GM23338 (cell line): ENCODE measurements at regions not wholly inside any gene's neighbourhood (a gene's known extent, or its start where the extent isn't known, plus 50 kb on each side); places are given as distances from the start of the nearest gene placed in this dataset.
"Not testable (repeated sequence)": the region's sequence is repeated elsewhere in the genome, so short reads cannot be mapped to it uniquely, and the experiment has no call there.

Experiments used
- TF ChIP-seq, protein P1 (sequence below): IDR thresholded peaks from one replicate; pipeline ENCODE4 v1.6.1; 2018; ENCODE audit warnings: antibody characterized with exemption; ENCODE audit not compliant: unreplicated experiment
- TF ChIP-seq, protein P2 (sequence below), 2 experiments: fragments of 200-600 bp in 1 of 2; sonication (generic) in 1 of 2; conservative IDR thresholded peaks; 2 replicates each; pipeline versions ENCODE4 v1.5.1 to v1.6.1; 2016 to 2017; ENCODE audit warnings: antibody characterized with exemption in 2 of 2, low read depth in 2 of 2, mild to moderate bottlenecking in 2 of 2, moderate library complexity in 1 of 2

DNA sequence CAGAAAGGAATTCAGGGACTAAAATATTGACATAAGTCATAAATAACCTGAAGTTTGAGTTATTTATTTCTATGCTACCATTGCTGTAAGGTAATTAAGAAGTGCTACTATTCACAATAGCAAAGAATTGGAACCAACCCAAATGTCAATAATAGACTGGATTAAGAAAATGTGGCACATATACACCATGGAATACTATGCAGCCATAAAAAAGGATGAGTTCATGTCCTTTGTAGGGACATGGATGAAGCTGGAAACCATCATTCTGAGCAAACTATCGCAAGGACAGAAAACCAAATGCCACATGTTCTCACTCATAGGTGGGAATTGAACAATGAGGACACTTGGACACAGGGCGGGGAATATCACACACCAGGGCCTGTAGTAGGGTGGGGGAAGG, 77.9 kb upstream of the FAM204A start:
- TF ChIP-seq, protein P1, sequence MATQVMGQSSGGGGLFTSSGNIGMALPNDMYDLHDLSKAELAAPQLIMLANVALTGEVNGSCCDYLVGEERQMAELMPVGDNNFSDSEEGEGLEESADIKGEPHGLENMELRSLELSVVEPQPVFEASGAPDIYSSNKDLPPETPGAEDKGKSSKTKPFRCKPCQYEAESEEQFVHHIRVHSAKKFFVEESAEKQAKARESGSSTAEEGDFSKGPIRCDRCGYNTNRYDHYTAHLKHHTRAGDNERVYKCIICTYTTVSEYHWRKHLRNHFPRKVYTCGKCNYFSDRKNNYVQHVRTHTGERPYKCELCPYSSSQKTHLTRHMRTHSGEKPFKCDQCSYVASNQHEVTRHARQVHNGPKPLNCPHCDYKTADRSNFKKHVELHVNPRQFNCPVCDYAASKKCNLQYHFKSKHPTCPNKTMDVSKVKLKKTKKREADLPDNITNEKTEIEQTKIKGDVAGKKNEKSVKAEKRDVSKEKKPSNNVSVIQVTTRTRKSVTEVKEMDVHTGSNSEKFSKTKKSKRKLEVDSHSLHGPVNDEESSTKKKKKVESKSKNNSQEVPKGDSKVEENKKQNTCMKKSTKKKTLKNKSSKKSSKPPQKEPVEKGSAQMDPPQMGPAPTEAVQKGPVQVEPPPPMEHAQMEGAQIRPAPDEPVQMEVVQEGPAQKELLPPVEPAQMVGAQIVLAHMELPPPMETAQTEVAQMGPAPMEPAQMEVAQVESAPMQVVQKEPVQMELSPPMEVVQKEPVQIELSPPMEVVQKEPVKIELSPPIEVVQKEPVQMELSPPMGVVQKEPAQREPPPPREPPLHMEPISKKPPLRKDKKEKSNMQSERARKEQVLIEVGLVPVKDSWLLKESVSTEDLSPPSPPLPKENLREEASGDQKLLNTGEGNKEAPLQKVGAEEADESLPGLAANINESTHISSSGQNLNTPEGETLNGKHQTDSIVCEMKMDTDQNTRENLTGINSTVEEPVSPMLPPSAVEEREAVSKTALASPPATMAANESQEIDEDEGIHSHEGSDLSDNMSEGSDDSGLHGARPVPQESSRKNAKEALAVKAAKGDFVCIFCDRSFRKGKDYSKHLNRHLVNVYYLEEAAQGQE, result not testable (repeated sequence)
- TF ChIP-seq, protein P2, sequence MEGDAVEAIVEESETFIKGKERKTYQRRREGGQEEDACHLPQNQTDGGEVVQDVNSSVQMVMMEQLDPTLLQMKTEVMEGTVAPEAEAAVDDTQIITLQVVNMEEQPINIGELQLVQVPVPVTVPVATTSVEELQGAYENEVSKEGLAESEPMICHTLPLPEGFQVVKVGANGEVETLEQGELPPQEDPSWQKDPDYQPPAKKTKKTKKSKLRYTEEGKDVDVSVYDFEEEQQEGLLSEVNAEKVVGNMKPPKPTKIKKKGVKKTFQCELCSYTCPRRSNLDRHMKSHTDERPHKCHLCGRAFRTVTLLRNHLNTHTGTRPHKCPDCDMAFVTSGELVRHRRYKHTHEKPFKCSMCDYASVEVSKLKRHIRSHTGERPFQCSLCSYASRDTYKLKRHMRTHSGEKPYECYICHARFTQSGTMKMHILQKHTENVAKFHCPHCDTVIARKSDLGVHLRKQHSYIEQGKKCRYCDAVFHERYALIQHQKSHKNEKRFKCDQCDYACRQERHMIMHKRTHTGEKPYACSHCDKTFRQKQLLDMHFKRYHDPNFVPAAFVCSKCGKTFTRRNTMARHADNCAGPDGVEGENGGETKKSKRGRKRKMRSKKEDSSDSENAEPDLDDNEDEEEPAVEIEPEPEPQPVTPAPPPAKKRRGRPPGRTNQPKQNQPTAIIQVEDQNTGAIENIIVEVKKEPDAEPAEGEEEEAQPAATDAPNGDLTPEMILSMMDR (conservative IDR thresholded peaks at IDR 0.05; ENCODE audit: low read depth in 2 of 2), result not testable (repeated sequence)
